GM13976 (cell line): ENCODE measurements at regions not wholly inside any gene's neighbourhood (a gene's known extent, or its start where the extent isn't known, plus 50 kb on each side); places are given as distances from the start of the nearest gene placed in this dataset.

Experiments used
- DNase-seq: peaks from one replicate; pipeline ENCODE4 v3.0.0; 2012; ENCODE audit warnings: low spot score
- CTCF ChIP-seq: IDR thresholded peaks from 2 replicates; pipeline ENCODE4 v1.5.1; 2012; ENCODE audit warnings: borderline replicate concordance, mild to moderate bottlenecking; ENCODE audit not compliant: insufficient read depth; ENCODE audit errors: extremely low read depth, missing control alignments, control extremely low read depth
- in situ Hi-C: fragments of 300-500 bp; cut with MboI; formaldehyde crosslinking; loops from one replicate; pipeline ENCODE4 v1.12.0; 2022; ENCODE audit warnings: low sequenced_read_pairs, mixed read lengths, inconsistent platforms; ENCODE audit not compliant: unreplicated experiment

- TF ChIP-seq CTCF, result no peak
These were observed 418.5 kb upstream of the TBX3 start for GRCh38 chr12:115102450-115102849.

GRCh38 chr12:115101520-115101919 lies 417.5 kb upstream of the TBX3 start:
- in situ Hi-C loops, result no loop called here
- no peak for DNase-seq
- no peak for TF ChIP-seq CTCF

More at GRCh38 chr12:115102450-115102849, 418.5 kb upstream of the TBX3 start:
- DNase-seq, result no peak
- in situ Hi-C loops, result no loop called here

GRCh38 chr12:115097416-115097815 lies 413.4 kb upstream of the TBX3 start:
- DNase-seq, result no peak
- no peak for TF ChIP-seq CTCF
- in situ Hi-C loops, result no loop called here

GRCh38 chr12:115096588-115097397 lies 412.8 kb upstream of the TBX3 start:
- in situ Hi-C loops, result no loop called here
- no peak for TF ChIP-seq CTCF
- DNase-seq, result no peak

GRCh38 chr12:115095073-115095748 lies 411.2 kb upstream of the TBX3 start:
- in situ Hi-C loops, result no loop called here
- no peak for TF ChIP-seq CTCF
- DNase-seq, result no peak

- TF ChIP-seq CTCF, result no peak
- no peak for DNase-seq
- in situ Hi-C loops, result no loop called here
These were observed 410.3 kb upstream of the TBX3 start for GRCh38 chr12:115094163-115094816.
